K562 (cell line): ENCODE measurements at regions not wholly inside any gene's neighbourhood (a gene's known extent, or its start where the extent isn't known, plus 50 kb on each side); places are given as distances from the start of the nearest gene placed in this dataset.

ENCODE experiments used
- ATAC-seq: fragments of 200-7000 bp; cut with Tn5 transposase; 3 replicates; pipeline ENCODE4 v1.9.1; 2020; ENCODE audit warnings: moderate library complexity
- BruUV-seq: library from RNA; stranded (reverse); fragments of 400-500 nt; replicated peaks from 2 replicates; lab custom pipeline; 2021; lab: Mats Ljungman, UMichigan
- CTCF ChIA-PET: fragments of 300-600 bp; formaldehyde crosslinking; extraction: SDS; loops from one replicate; lab custom pipeline; 2021; ENCODE audit warnings: low intra/inter-chr PET ratio; lab: Yijun Ruan, JAX
- POLR2A ChIA-PET: fragments of 300-600, 350-650 bp; sonication (Branson Sonifier 250); formaldehyde crosslinking; extraction: SDS; loops from one replicate; lab custom pipeline; 2021; ENCODE audit warnings: antibody characterized with exemption, inconsistent platforms; lab: Yijun Ruan, JAX
- DNase-seq, 4 experiments: peaks; one replicate each; pipeline versions ENCODE4 v3.0.0 to v3.0.0-alpha.2; 2011 to 2018; ENCODE audit warnings: low spot score in 3 of 4, mixed read lengths in 3 of 4; ENCODE audit errors: extremely low read depth in 1 of 4
- FAIRE-seq: peaks from 2 replicates; lab custom pipeline; 2011; peaks lifted over from hg19 to GRCh38; lab: Jason Lieb, UNC
- H2AFZ ChIP-seq: 2 replicates; pipeline ENCODE4 v1.6.0; 2011; ENCODE audit warnings: low read depth, low read length, control low read depth, inconsistent platforms
- H3K27ac ChIP-seq: fragments of 200-600 bp; 3 replicates; pipeline ENCODE4 v1.8.0; 2011; ENCODE audit warnings: low read depth, mild to moderate bottlenecking, control low read depth, inconsistent platforms, low read length, moderate library complexity, mixed read lengths; ENCODE audit errors: extremely low read depth
- H3K27me3 ChIP-seq, 2 experiments: fragments of 300-600 bp in 1 of 2; 2 replicates in 1 of 2; 3 replicates in 1 of 2; pipeline versions ENCODE4 v1.6.0 to v1.8.0; 2011; ENCODE audit warnings: inconsistent platforms in 2 of 2, low read length in 2 of 2, mild to moderate bottlenecking in 1 of 2, mixed read lengths in 1 of 2, moderate library complexity in 1 of 2; ENCODE audit not compliant: control insufficient read depth in 2 of 2, insufficient read depth in 2 of 2
- H3K36me3 ChIP-seq: fragments of 300-600 bp; 3 replicates; pipeline ENCODE4 v1.8.0; 2011; ENCODE audit warnings: mild to moderate bottlenecking, low read length, inconsistent platforms; ENCODE audit not compliant: control insufficient read depth, insufficient read depth
- H3K4me1 ChIP-seq, 2 experiments: fragments of 200-600 bp in 1 of 2; replicated peaks in 1 of 2; 2 replicates in 1 of 2; 3 replicates in 1 of 2; pipeline versions ENCODE4 v1.5.1 to v1.8.0; 2011; ENCODE audit warnings: inconsistent platforms in 2 of 2, low read length in 2 of 2, mild to moderate bottlenecking in 1 of 2, mixed read lengths in 1 of 2, moderate library complexity in 1 of 2; ENCODE audit not compliant: control insufficient read depth in 2 of 2, insufficient read depth in 2 of 2
- H3K4me2 ChIP-seq: 2 replicates; pipeline ENCODE4 v1.6.1; 2011; ENCODE audit warnings: low read length, control low read depth, inconsistent platforms, mixed read lengths; ENCODE audit not compliant: insufficient read depth
- H3K4me3 ChIP-seq: fragments of 200-600 bp; sonication (generic), shearing (Covaris generic); 2 replicates; pipeline ENCODE4 v1.5.1; 2016; ENCODE audit warnings: control low read depth, inconsistent platforms
- H3K79me2 ChIP-seq: fragments of 200-600 bp; 3 replicates; pipeline ENCODE4 v1.8.0; 2011; ENCODE audit warnings: low read length, inconsistent platforms; ENCODE audit not compliant: control insufficient read depth, insufficient read depth
- H3K9ac ChIP-seq, 2 experiments: 2 replicates each; pipeline versions ENCODE4 v1.6.0 to v1.6.1; 2011; ENCODE audit warnings: low read depth in 2 of 2, low read length in 2 of 2, control low read depth in 1 of 2, inconsistent platforms in 1 of 2, mild to moderate bottlenecking in 1 of 2, mixed read lengths in 1 of 2; ENCODE audit not compliant: insufficient read depth in 1 of 2
- H3K9me1 ChIP-seq: one replicate; pipeline ENCODE4 v1.6.0; 2011; ENCODE audit warnings: inconsistent platforms, mild to moderate bottlenecking, low read length, moderate library complexity; ENCODE audit not compliant: control insufficient read depth, insufficient read depth
- H3K9me3 ChIP-seq: replicated peaks from 2 replicates; pipeline ENCODE4 v1.5.1; 2011; ENCODE audit warnings: low read depth, low read length, inconsistent platforms; ENCODE audit not compliant: control insufficient read depth, insufficient read depth
- H4K20me1 ChIP-seq: replicated peaks from 2 replicates; pipeline ENCODE4 v1.6.1; 2011; ENCODE audit warnings: low read length, inconsistent platforms, mixed read lengths; ENCODE audit not compliant: control insufficient read depth, insufficient read depth
- POU5F1 ChIP-seq: fragments of 150-350 bp; IDR thresholded peaks from 2 replicates; pipeline ENCODE4 v1.6.1; 2014; ENCODE audit warnings: borderline replicate concordance, low read length, low read depth, mild to moderate bottlenecking; ENCODE audit not compliant: partially characterized antibody
- PPARD ChIP-seq: fragments of 250-450 bp; sonication (Bioruptor Pico); IDR thresholded peaks from 2 replicates; pipeline ENCODE4 v1.8.0; 2022; ENCODE audit warnings: inconsistent platforms, mild to moderate bottlenecking, moderate library complexity
- TAF1 ChIP-seq: IDR thresholded peaks from 2 replicates; pipeline ENCODE4 v1.6.1; 2011; ENCODE audit warnings: mild to moderate bottlenecking, low read length, moderate library complexity; ENCODE audit not compliant: insufficient read depth, control insufficient read depth, severe bottlenecking; ENCODE audit errors: extremely low read depth
- TBL1XR1 ChIP-seq, 2 experiments: IDR thresholded peaks; 2 replicates each; pipeline ENCODE4 v1.6.1; 2012; ENCODE audit warnings: improper control_type of control experiment in 2 of 2, low read length in 2 of 2, mild to moderate bottlenecking in 1 of 2
- XRCC3 ChIP-seq: fragments of 450-650 bp; IDR thresholded peaks from 2 replicates; pipeline ENCODE4 v1.6.1; 2017; ENCODE audit warnings: mild to moderate bottlenecking, moderate library complexity
- ZC3H8 ChIP-seq: fragments of 450-650 bp; IDR thresholded peaks from 2 replicates; pipeline ENCODE4 v1.6.1; 2017
- ZFP1 ChIP-seq: fragments of 450-650 bp; formaldehyde crosslinking; IDR thresholded peaks from 2 replicates; pipeline ENCODE4 v1.4.0; 2020; ENCODE audit warnings: mild to moderate bottlenecking, mixed read lengths
- ZNF24 ChIP-seq: fragments of 450-650 bp; IDR thresholded peaks from 2 replicates; pipeline ENCODE4 v1.6.1; 2016
- ZNF311 ChIP-seq: fragments of 250-450 bp; sonication (Bioruptor Pico); IDR thresholded peaks from 2 replicates; pipeline ENCODE4 v1.4.0; 2020; ENCODE audit warnings: mild to moderate bottlenecking, moderate library complexity
- WGBS: fragments of 100-300 bp; shearing (Covaris generic); methylation state at CpG from one replicate; pipeline ENCODE4 v1.1.6; 2016; ENCODE audit warnings: low coverage, mixed read lengths; ENCODE audit not compliant: insufficient coverage; ENCODE audit errors: missing lambda C conversion rate; 5-methylcytosine and 5-hydroxymethylcytosine counted together
- in situ Hi-C: fragments of 300-500 bp; cut with MboI; formaldehyde crosslinking; loops from 4 replicates; pipeline ENCODE4 v1.15.0; 2018; ENCODE audit warnings: inconsistent platforms, mixed read lengths
- intact Hi-C: fragments of 100-400 bp; cut with micrococcal nuclease; formaldehyde crosslinking; loops from 2 replicates; pipeline ENCODE4 v1.14.2; 2022

GRCh38 chr12:111253213-111253612 is 115.7 kb downstream of the PHETA1 start:
- Histone ChIP-seq H3K4me1 (no peaks in the 10 kb centered on the region; a peak in 1 of 5 replicates), H3K9me3 (no peaks in the 10 kb centered on the region)
- ATAC-seq, result no peak
- no TSS peak for BruUV-seq
- FAIRE-seq, result no peak
- in situ Hi-C loops, result no loop called here
- TF ChIP-seq ZFP1, result no peak
- no peak for TF ChIP-seq ZC3H8
- no peak for TF ChIP-seq TAF1
- no peak for TF ChIP-seq PPARD (CRISPR knock-in tag)
- TF ChIP-seq ZNF24, result no peak
- no peak for TF ChIP-seq TBL1XR1 (IDR thresholded peaks at IDR 0.05; ENCODE audit: low read length in 2 of 2)
- TF ChIP-seq ZNF311 (CRISPR knock-in tag), result no peak
- TF ChIP-seq XRCC3, result no peak
- TF ChIP-seq POU5F1, result no peak
- TF ChIP-seq, all 486 proteins: peak for 0
- Histone ChIP-seq H3K9me1 (no peaks in the 10 kb centered on the region), H3K27me3 (peaks cover 21 to 57% of the 10 kb centered on the region in 2 experiments), H4K20me1 (no peaks in the 10 kb centered on the region; the same call in 1 of the 2 replicates), H3K4me2 (no peak overlapping the region), H3K27ac (no peak overlapping the region), H3K9ac (no peak overlapping the region), H2AFZ (no peak overlapping the region), H3K4me3 (no peak overlapping the region), H3K36me3 (no peaks in the 10 kb centered on the region), H3K79me2 (no peaks in the 10 kb centered on the region)
- POLR2A ChIA-PET, result no interaction called here
- DNase-seq, result no peak
- CTCF ChIA-PET, result no interaction called here
- under 1% methylated on average over 8 of the region's 12 CpGs for WGBS
- intact Hi-C loops, result no loop called here
